Astrocyte of the cerebellum (primary cell): ENCODE measurements at regions not wholly inside any gene's neighbourhood (a gene's known extent, or its start where the extent isn't known, plus 50 kb on each side); places are given as distances from the start of the nearest gene placed in this dataset.

ENCODE experiments used
- DNase-seq: peaks from one replicate; pipeline ENCODE4 v3.0.0-alpha.2; 2011; ENCODE audit warnings: low read depth
- H3K4me3 ChIP-seq: 2 replicates; pipeline ENCODE4 v1.5.1; 2011; ENCODE audit warnings: mild to moderate bottlenecking, low read depth, low read length, moderate library complexity
- CTCF ChIP-seq: IDR thresholded peaks from 2 replicates; pipeline ENCODE4 v1.5.1; 2012; ENCODE audit warnings: low read length, low read depth, moderate library complexity, mild to moderate bottlenecking; ENCODE audit errors: missing control alignments
- in situ Hi-C: cut with HindIII; loops from 2 replicates; pipeline ENCODE4 v1.10.0; 2017; ENCODE audit warnings: low sequenced_read_pairs

GRCh38 chr18:75809926-75810255 is 382.4 kb upstream of the SMIM21 start:
- DNase-seq, result no peak
- H3K4me3 ChIP-seq, result no peak overlapping the region
- in situ Hi-C loops, result no loop called here
- no peak for TF ChIP-seq CTCF

GRCh38 chr18:75809151-75809925 is 381.8 kb upstream of the SMIM21 start:
- in situ Hi-C loops, result no loop called here
- no peak for DNase-seq
- TF ChIP-seq CTCF, result no peak
- H3K4me3 ChIP-seq, result no peak overlapping the region

GRCh38 chr18:75805265-75805664 is 377.8 kb upstream of the SMIM21 start:
- no peak for DNase-seq
- no peak overlapping the region for H3K4me3 ChIP-seq
- in situ Hi-C loops, result no loop called here
- TF ChIP-seq CTCF, result no peak

DNA sequence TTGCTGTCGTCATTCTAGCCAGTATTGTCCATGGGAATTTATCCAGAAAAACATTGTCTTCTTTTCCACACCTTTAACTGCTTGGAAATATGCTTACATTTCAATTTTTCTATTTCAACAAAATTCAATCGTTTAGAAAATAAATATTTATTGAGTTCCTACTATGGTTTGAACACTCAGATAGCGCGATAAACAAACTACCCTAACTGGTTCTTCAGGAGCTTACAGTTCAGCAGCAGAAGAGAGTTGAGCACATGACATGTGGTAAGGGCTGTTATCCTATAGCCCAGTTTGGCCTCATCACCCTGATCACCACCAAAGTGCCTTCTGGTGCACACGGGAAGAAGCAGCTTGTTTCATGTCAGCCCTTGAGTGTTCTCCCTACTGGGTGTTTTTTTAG is 375.2 kb upstream of the SMIM21 start:
- H3K4me3 ChIP-seq, result no peak overlapping the region
- no peak for DNase-seq
- in situ Hi-C loops, result no loop called here
- no peak for TF ChIP-seq CTCF

GRCh38 chr18:75801178-75801577 is 373.7 kb upstream of the SMIM21 start:
- in situ Hi-C loops, result no loop called here
- no peak for DNase-seq
- no peak for TF ChIP-seq CTCF
- no peak overlapping the region for H3K4me3 ChIP-seq

GRCh38 chr18:75800331-75800648 is 372.8 kb upstream of the SMIM21 start:
- TF ChIP-seq CTCF, result no peak
- DNase-seq, result no peak
- no peak overlapping the region for H3K4me3 ChIP-seq
- in situ Hi-C loops, result no loop called here
